Inferior parietal cortex (tissue), 1 donor: ENCODE measurements at regions not wholly inside any gene's neighbourhood (a gene's known extent, or its start where the extent isn't known, plus 50 kb on each side); places are given as distances from the start of the nearest gene placed in this dataset.
"Not testable (repeated sequence)": the region's sequence is repeated elsewhere in the genome, so short reads cannot be mapped to it uniquely, and the experiment has no call there.

Experiments
- DNase-seq: peaks from one replicate; pipeline ENCODE4 v3.0.0-alpha.2; 2016; ENCODE audit errors: extremely low spot score

- DNase-seq: no peak
Measured at GRCh38 chr16:50497592-50497991, 50.6 kb upstream of the NKD1 start.

GRCh38 chr16:50496990-50497389 lies 51.2 kb upstream of the NKD1 start:
- DNase-seq: no peak

GRCh38 chr16:50495673-50496072 lies 52.5 kb upstream of the NKD1 start:
- DNase-seq: no peak

- no peak for DNase-seq
Measured at GRCh38 chr16:50494501-50495491, 53.4 kb upstream of the NKD1 start.

GRCh38 chr16:50491516-50491915 lies 56.7 kb upstream of the NKD1 start:
- no peak for DNase-seq

- DNase-seq: no peak
Measured at GRCh38 chr16:50490828-50491227, 57.4 kb upstream of the NKD1 start.

- DNase-seq: no peak
Measured at GRCh38 chr16:50489182-50489581, 59.0 kb upstream of the NKD1 start.

GRCh38 chr16:50487528-50487927 lies 60.7 kb upstream of the NKD1 start:
- DNase-seq: no peak

GRCh38 chr16:50486162-50486561 lies 62.0 kb upstream of the NKD1 start:
- not testable (repeated sequence) for DNase-seq

GRCh38 chr16:50485232-50485631 lies 63.0 kb upstream of the NKD1 start:
- no peak for DNase-seq

GRCh38 chr16:50482271-50482670 lies 65.9 kb upstream of the NKD1 start:
- no peak for DNase-seq

- peak; percentile 62 for DNase-seq
Measured at GRCh38 chr16:50480206-50480605, 68.0 kb upstream of the NKD1 start.

- no peak for DNase-seq
Measured at GRCh38 chr16:50479771-50480170, 68.4 kb upstream of the NKD1 start.

GRCh38 chr16:50478773-50479149 lies 69.4 kb upstream of the NKD1 start:
- DNase-seq: no peak

- DNase-seq: no peak
Measured at GRCh38 chr16:50478075-50478772, 70.0 kb upstream of the NKD1 start.

GRCh38 chr16:50476486-50477255 lies 71.5 kb upstream of the NKD1 start:
- no peak for DNase-seq

GRCh38 chr16:50475170-50475569 lies 73.0 kb upstream of the NKD1 start:
- DNase-seq: no peak

GRCh38 chr16:50474138-50474537 lies 74.1 kb upstream of the NKD1 start:
- DNase-seq: no peak

- no peak for DNase-seq
Measured at GRCh38 chr16:50473356-50473945, 74.7 kb upstream of the NKD1 start.

GRCh38 chr16:50472472-50472871 lies 75.7 kb upstream of the NKD1 start:
- DNase-seq: no peak

GRCh38 chr16:50470687-50471086 lies 77.5 kb upstream of the NKD1 start:
- no peak for DNase-seq
